Suppressor macrophage (primary cell): ENCODE measurements at regions not wholly inside any gene's neighbourhood (a gene's known extent, or its start where the extent isn't known, plus 50 kb on each side); places are given as distances from the start of the nearest gene placed in this dataset.
"Not testable (repeated sequence)": the region's sequence is repeated elsewhere in the genome, so short reads cannot be mapped to it uniquely, and the experiment has no call there.

Source experiments
- DNase-seq, 4 experiments: peaks; one replicate each; pipeline ENCODE4 v3.0.0-alpha.2; 2020 to 2022

- DNase-seq, result no peak
Observed at GRCh38 chr2:208686665-208687064, 280.1 kb downstream of the PTH2R start.

GRCh38 chr2:208687720-208688119 is 281.1 kb downstream of the PTH2R start:
- DNase-seq, result not testable (repeated sequence)

- no peak for DNase-seq
Observed at GRCh38 chr2:208698114-208698513, 291.5 kb downstream of the PTH2R start.

- DNase-seq, result no peak
Observed at GRCh38 chr2:208708486-208708885, 301.9 kb downstream of the PTH2R start.

- DNase-seq, result no peak
Observed at GRCh38 chr2:208711598-208711997, 305.0 kb downstream of the PTH2R start.

- DNase-seq, result peak in 3 of 4 experiments; percentile 9 to 36 (median 14)
Observed at GRCh38 chr2:208713066-208713745, 306.6 kb downstream of the PTH2R start.

GRCh38 chr2:208718828-208719227 is 312.2 kb downstream of the PTH2R start:
- no peak for DNase-seq

- DNase-seq, result no peak
Observed at GRCh38 chr2:208722731-208723130, 316.1 kb downstream of the PTH2R start.

GRCh38 chr2:208725280-208725679 is 318.7 kb downstream of the PTH2R start:
- no peak for DNase-seq

GRCh38 chr2:208726242-208726641 is 319.6 kb downstream of the PTH2R start:
- DNase-seq, result no peak

- DNase-seq, result not testable (repeated sequence)
Observed at GRCh38 chr2:208751663-208752415, 345.2 kb downstream of the PTH2R start.

GRCh38 chr2:208757364-208757763 is 350.8 kb downstream of the PTH2R start:
- DNase-seq, result no peak

- not testable (repeated sequence) for DNase-seq
Observed at GRCh38 chr2:208773074-208773473, 366.5 kb downstream of the PTH2R start.

- no peak for DNase-seq
Observed at GRCh38 chr2:208781166-208781565, 374.6 kb downstream of the PTH2R start.

- DNase-seq, result no peak
Observed at GRCh38 chr2:208782097-208782496, 375.5 kb downstream of the PTH2R start.

- no peak for DNase-seq
Observed at GRCh38 chr2:208783184-208783583, 376.6 kb downstream of the PTH2R start.

- not testable (repeated sequence) for DNase-seq
Observed at GRCh38 chr2:208784774-208785173, 378.2 kb downstream of the PTH2R start.

- DNase-seq, result no peak
Observed at GRCh38 chr2:208791257-208791656, 384.7 kb downstream of the PTH2R start.

- no peak for DNase-seq
Observed at GRCh38 chr2:208792766-208793165, 386.2 kb downstream of the PTH2R start.

GRCh38 chr2:208793434-208793833 is 386.8 kb downstream of the PTH2R start:
- DNase-seq, result no peak

GRCh38 chr2:208794288-208794975 is 387.8 kb downstream of the PTH2R start:
- DNase-seq, result no peak

GRCh38 chr2:208798698-208799097 is 392.1 kb downstream of the PTH2R start:
- no peak for DNase-seq

GRCh38 chr2:208799397-208799796 is 392.8 kb downstream of the PTH2R start:
- DNase-seq, result no peak

- DNase-seq, result not testable (repeated sequence)
Observed at GRCh38 chr2:208800887-208801286, 394.3 kb downstream of the PTH2R start.
